Nephron progenitor cell (in vitro differentiated cells): ENCODE measurements at regions not wholly inside any gene's neighbourhood (a gene's known extent, or its start where the extent isn't known, plus 50 kb on each side); places are given as distances from the start of the nearest gene placed in this dataset.
"Not testable (repeated sequence)": the region's sequence is repeated elsewhere in the genome, so short reads cannot be mapped to it uniquely, and the experiment has no call there.

Experiments used
- DNase-seq: peaks from one replicate; pipeline ENCODE4 v3.0.0; 2021
- H3K27ac Mint-ChIP-seq: 2 replicates; pipeline ENCODE4 v1.8.0; 2021; ENCODE audit warnings: mild to moderate bottlenecking, moderate library complexity, mixed read lengths
- H3K27me3 Mint-ChIP-seq: 2 replicates; pipeline ENCODE4 v1.8.0; 2021; ENCODE audit warnings: mild to moderate bottlenecking, low read depth, mixed read lengths; ENCODE audit not compliant: poor library complexity
- H3K36me3 Mint-ChIP-seq: 2 replicates; pipeline ENCODE4 v1.8.0; 2021; ENCODE audit warnings: low read depth, mixed read lengths
- H3K4me1 Mint-ChIP-seq: 2 replicates; pipeline ENCODE4 v1.8.0; 2021; ENCODE audit warnings: mixed read lengths
- H3K4me3 Mint-ChIP-seq: 2 replicates; pipeline ENCODE4 v1.8.0; 2021; ENCODE audit warnings: mild to moderate bottlenecking, moderate library complexity, mixed read lengths
- H3K9me3 Mint-ChIP-seq: 2 replicates; pipeline ENCODE4 v1.8.0; 2021; ENCODE audit warnings: mild to moderate bottlenecking, moderate library complexity, mixed read lengths
- CTCF ChIP-seq: fragments of 200-600 bp; sonication (generic); IDR thresholded peaks from 2 replicates; pipeline ENCODE4 v1.5.0; 2021; ENCODE audit warnings: antibody characterized with exemption

GRCh38 chr13:73521985-73522524 lies 463.2 kb downstream of the KLF5 start:
- no peak for DNase-seq
- Mint-ChIP-seq H3K36me3 (no peaks in the 10 kb centered on the region), H3K4me1 (peaks cover 20% of the 10 kb centered on the region), H3K27ac (no peak overlapping the region), H3K9me3 (no peaks in the 10 kb centered on the region), H3K27me3 (peaks cover 4% of the 10 kb centered on the region), H3K4me3 (no peak overlapping the region)
- no peak for TF ChIP-seq CTCF

GRCh38 chr13:73521290-73521624 lies 462.5 kb downstream of the KLF5 start:
- Mint-ChIP-seq H3K9me3 (no peaks in the 10 kb centered on the region), H3K27me3 (peaks cover 4% of the 10 kb centered on the region), H3K4me3 (no peak overlapping the region), H3K27ac (peak overlapping the region; percentile 26), H3K36me3 (no peaks in the 10 kb centered on the region), H3K4me1 (peaks cover 20% of the 10 kb centered on the region)
- TF ChIP-seq CTCF = no peak
- DNase-seq = no peak

- Mint-ChIP-seq H3K27ac (peak overlapping the region; percentile 26), H3K27me3 (peaks cover 4% of the 10 kb centered on the region), H3K4me3 (no peak overlapping the region), H3K9me3 (no peaks in the 10 kb centered on the region), H3K4me1 (peaks cover 20% of the 10 kb centered on the region), H3K36me3 (no peaks in the 10 kb centered on the region)
- DNase-seq = no peak
- TF ChIP-seq CTCF = no peak
Measured at GRCh38 chr13:73520566-73521289, 461.9 kb downstream of the KLF5 start.

- not testable (repeated sequence) for H3K9me3 Mint-ChIP-seq, H3K4me3 Mint-ChIP-seq, H3K27ac Mint-ChIP-seq, H3K36me3 Mint-ChIP-seq, H3K27me3 Mint-ChIP-seq, DNase-seq
- peaks cover 20% of the 10 kb centered on the region for H3K4me1 Mint-ChIP-seq
Measured at GRCh38 chr13:73520135-73520534, 461.3 kb downstream of the KLF5 start.

GRCh38 chr13:73519396-73520116 lies 460.8 kb downstream of the KLF5 start:
- TF ChIP-seq CTCF = no peak
- no peak overlapping the region for H3K4me3 Mint-ChIP-seq
- H3K4me1 Mint-ChIP-seq = peaks cover 20% of the 10 kb centered on the region
- peaks cover 4% of the 10 kb centered on the region for H3K27me3 Mint-ChIP-seq
- DNase-seq = no peak
- H3K36me3 Mint-ChIP-seq = no peaks in the 10 kb centered on the region
- no peak overlapping the region for H3K27ac Mint-ChIP-seq
- H3K9me3 Mint-ChIP-seq = no peaks in the 10 kb centered on the region

GRCh38 chr13:73517766-73518165 lies 459.0 kb downstream of the KLF5 start:
- no peaks in the 10 kb centered on the region for H3K36me3 Mint-ChIP-seq
- TF ChIP-seq CTCF = no peak
- H3K27me3 Mint-ChIP-seq = peaks cover 6% of the 10 kb centered on the region
- DNase-seq = no peak
- H3K4me1 Mint-ChIP-seq = peaks cover 20% of the 10 kb centered on the region
- no peak overlapping the region for H3K27ac Mint-ChIP-seq
- no peak overlapping the region for H3K4me3 Mint-ChIP-seq
- no peaks in the 10 kb centered on the region for H3K9me3 Mint-ChIP-seq
